Activated CD4-positive, alpha-beta memory T cell treated with anti-CD3 and anti-CD28 coated beads for 36 hours (primary cell): ENCODE measurements at regions not wholly inside any gene's neighbourhood (a gene's known extent, or its start where the extent isn't known, plus 50 kb on each side); places are given as distances from the start of the nearest gene placed in this dataset.

Experiments
- CTCF ChIA-PET: fragments of 350-600 bp; sonication (Branson Sonifier 250); formaldehyde crosslinking; loops from one replicate; lab custom pipeline; 2021; ENCODE audit warnings: antibody characterized with exemption, inconsistent platforms; lab: Charles Lee
- POLR2A ChIA-PET: fragments of 350-600 bp; sonication (Branson Sonifier 250); formaldehyde crosslinking; loops from one replicate; lab custom pipeline; 2021; ENCODE audit warnings: antibody characterized with exemption; lab: Charles Lee
- DNase-seq: peaks from one replicate; pipeline ENCODE4 v3.0.0-alpha.2; 2020
- H3K27ac Mint-ChIP-seq: one replicate; pipeline ENCODE4 v1.8.0; 2021; ENCODE audit warnings: mixed read lengths
- H3K27me3 Mint-ChIP-seq: one replicate; pipeline ENCODE4 v1.8.0; 2021; ENCODE audit warnings: mixed read lengths
- H3K36me3 Mint-ChIP-seq: one replicate; pipeline ENCODE4 v1.8.0; 2021; ENCODE audit warnings: mixed read lengths
- H3K4me1 Mint-ChIP-seq: one replicate; pipeline ENCODE4 v1.8.0; 2021; ENCODE audit warnings: low read depth, mixed read lengths
- H3K4me3 Mint-ChIP-seq: one replicate; pipeline ENCODE4 v1.8.0; 2021; ENCODE audit warnings: mild to moderate bottlenecking, mixed read lengths
- H3K9me3 Mint-ChIP-seq: one replicate; pipeline ENCODE4 v1.8.0; 2021; ENCODE audit warnings: mixed read lengths
- intact Hi-C: fragments of 100-400 bp; cut with micrococcal nuclease; formaldehyde crosslinking; loops from one replicate; pipeline ENCODE4 v1.15.1; 2023

DNA sequence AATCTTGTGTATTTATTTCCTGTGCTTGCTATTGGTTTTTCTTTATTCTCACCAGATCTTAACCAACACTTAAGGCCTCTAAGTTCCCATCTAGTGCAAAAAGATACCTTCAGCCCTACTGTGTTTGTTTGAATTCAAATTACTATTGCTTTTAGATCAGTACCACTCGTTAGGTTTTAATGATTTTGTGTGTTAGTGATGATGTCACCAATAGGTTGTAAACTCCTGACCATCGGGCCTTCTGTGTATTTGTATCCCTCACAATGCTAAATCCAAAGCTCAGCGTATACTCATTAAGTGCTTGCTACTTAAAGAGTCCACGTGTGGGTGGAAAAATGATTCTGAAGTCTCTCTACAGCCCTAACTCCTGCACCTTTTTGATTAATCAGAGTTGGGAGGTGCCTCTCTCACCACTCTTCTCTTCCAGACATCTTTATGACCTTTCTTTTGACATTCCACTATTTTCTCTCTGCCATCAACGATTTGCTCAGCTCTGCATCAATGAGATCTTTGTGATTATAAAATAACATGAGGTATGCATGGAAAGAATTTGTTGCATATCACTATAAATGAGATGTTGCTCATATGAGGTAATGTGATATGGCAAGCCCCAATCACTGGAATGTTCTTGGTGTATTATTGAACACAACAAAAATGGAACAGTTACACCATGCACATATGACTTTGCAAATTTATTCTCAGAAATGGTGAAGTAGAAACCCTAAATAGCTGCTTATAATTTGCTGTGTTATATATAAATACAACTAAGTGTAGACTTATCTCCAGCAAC lies 55.1 kb upstream of the LAMA2 start:
- DNase-seq = no peak
- Mint-ChIP-seq H3K36me3 (no peaks in the 10 kb centered on the region), H3K4me3 (no peak overlapping the region), H3K4me1 (no peaks in the 10 kb centered on the region), H3K27me3 (no peaks in the 10 kb centered on the region), H3K27ac (no peak overlapping the region), H3K9me3 (no peaks in the 10 kb centered on the region)
- intact Hi-C loops = no loop called here
- CTCF ChIA-PET = no interaction called here
- POLR2A ChIA-PET = no interaction called here

DNA sequence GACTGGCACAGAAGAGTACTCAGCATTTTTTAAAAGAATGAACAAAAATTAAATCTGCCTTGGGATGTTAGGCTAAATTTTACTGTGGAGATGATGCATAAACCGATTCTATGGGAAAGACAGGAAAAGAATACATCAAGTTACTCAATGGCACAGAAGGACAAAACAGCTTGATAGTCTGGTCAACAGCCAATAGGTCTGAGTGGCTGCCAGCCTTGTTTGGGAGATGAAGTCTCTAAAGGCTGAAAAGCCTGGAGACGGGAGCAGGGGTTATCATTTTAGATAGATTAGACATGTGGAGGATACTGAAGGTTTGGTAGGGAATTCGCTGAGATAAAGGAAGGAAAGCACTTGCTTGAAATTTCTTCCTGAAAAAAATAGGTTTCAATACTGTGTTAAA lies 56.3 kb upstream of the LAMA2 start:
- ChIA-PET CTCF (no interaction called here), POLR2A (no interaction called here)
- no peak overlapping the region for H3K27ac Mint-ChIP-seq
- intact Hi-C loops = no loop called here
- no peaks in the 10 kb centered on the region for H3K36me3 Mint-ChIP-seq
- no peak for DNase-seq
- no peak overlapping the region for H3K4me3 Mint-ChIP-seq
- H3K9me3 Mint-ChIP-seq = no peaks in the 10 kb centered on the region
- no peaks in the 10 kb centered on the region for H3K27me3 Mint-ChIP-seq
- no peaks in the 10 kb centered on the region for H3K4me1 Mint-ChIP-seq

GRCh38 chr6:128822271-128822670 lies 60.7 kb upstream of the LAMA2 start:
- Mint-ChIP-seq H3K27me3 (peaks cover 2% of the 10 kb centered on the region), H3K27ac (no peak overlapping the region), H3K4me1 (no peaks in the 10 kb centered on the region), H3K9me3 (no peaks in the 10 kb centered on the region), H3K4me3 (no peak overlapping the region), H3K36me3 (no peaks in the 10 kb centered on the region)
- no peak for DNase-seq
- POLR2A ChIA-PET = no interaction called here
- intact Hi-C loops = no loop called here
- CTCF ChIA-PET = no interaction called here

DNA sequence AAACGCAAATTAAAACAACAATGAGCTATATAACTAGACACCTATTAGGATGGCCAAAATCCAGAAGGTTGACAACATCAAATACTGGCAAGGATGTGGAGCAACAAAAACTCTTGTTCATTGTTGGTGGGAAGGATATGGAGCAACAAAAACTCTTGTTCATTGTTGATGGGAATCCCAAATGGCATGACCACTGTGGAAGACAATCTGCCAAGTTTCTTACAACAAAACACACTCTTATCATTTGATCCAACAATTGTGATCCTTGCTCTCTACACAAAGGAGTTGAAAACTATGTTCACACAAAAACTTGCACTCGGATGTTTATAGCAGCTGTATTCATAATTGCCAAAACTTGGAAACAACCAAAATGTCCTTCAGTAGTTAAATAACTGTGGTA lies 61.8 kb upstream of the LAMA2 start:
- intact Hi-C loops = no loop called here
- no peak overlapping the region for H3K4me3 Mint-ChIP-seq
- peaks cover 5% of the 10 kb centered on the region for H3K27me3 Mint-ChIP-seq
- no peak for DNase-seq
- no peaks in the 10 kb centered on the region for H3K36me3 Mint-ChIP-seq
- H3K4me1 Mint-ChIP-seq = no peaks in the 10 kb centered on the region
- no peaks in the 10 kb centered on the region for H3K9me3 Mint-ChIP-seq
- ChIA-PET CTCF (no interaction called here), POLR2A (no interaction called here)
- no peak overlapping the region for H3K27ac Mint-ChIP-seq

DNA sequence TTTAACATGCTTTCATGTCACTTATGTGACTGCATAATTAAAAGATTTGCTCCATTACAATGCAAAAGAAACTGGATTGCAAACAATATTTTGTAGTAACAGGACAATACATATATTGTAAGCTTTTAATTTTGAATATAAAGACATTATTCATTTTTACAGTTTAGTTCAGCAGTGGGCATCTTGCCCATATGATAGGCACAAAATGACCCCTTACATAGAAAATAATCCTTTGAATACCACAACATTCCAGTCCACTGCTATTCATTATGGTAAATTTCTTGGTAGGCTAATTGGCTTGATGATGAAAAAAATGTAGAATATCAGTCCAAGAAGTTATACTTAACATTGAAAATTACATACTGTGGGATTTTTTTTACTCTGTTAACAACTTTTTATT lies 74.1 kb upstream of the LAMA2 start:
- H3K36me3 Mint-ChIP-seq = no peaks in the 10 kb centered on the region
- intact Hi-C loops = no loop called here
- H3K27ac Mint-ChIP-seq = no peak overlapping the region
- CTCF ChIA-PET = interaction anchor here (1.6 kb wide), 2 partner anchors 442 to 562 kb away, joined by 3 to 8 read pairs; no protein-coding TSS in a partner anchor
- H3K27me3 Mint-ChIP-seq = no peaks in the 10 kb centered on the region
- no peaks in the 10 kb centered on the region for H3K4me1 Mint-ChIP-seq
- no peak overlapping the region for H3K4me3 Mint-ChIP-seq
- no peaks in the 10 kb centered on the region for H3K9me3 Mint-ChIP-seq
- DNase-seq = no peak
- POLR2A ChIA-PET = interaction anchor here (0.6 kb wide), 1 partner anchor 315 kb away, joined by 3 read pairs; no protein-coding TSS in a partner anchor

DNA sequence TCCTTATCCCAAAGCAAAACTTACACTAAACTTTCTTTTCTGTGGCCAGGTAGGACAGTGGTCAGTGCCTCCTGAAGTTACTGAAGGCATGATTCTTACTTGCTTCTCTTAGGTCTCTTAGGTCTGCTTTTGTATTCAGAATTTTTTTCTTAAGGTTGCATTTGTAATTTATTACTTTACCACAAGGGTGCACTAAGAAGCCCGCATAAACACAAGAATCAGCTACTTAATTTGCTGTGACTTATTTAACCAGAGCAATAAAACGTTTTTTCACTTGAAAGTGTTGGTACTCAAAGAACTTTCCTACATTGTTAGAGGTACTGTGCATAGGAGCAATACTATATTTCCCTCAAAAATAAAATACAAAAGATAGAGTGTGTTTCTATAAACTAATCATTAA lies 75.4 kb upstream of the LAMA2 start:
- CTCF ChIA-PET = interaction anchor here (1.2 to 1.6 kb wide), 3 partner anchors 444 to 563 kb away, joined by 3 to 8 read pairs (median 3); no protein-coding TSS in a partner anchor
- intact Hi-C loops = loop anchor here (1.0 to 2.0 kb wide), 2 partner anchors 445 to 563 kb away; no protein-coding TSS in a partner anchor
- Mint-ChIP-seq H3K36me3 (no peaks in the 10 kb centered on the region), H3K4me1 (no peaks in the 10 kb centered on the region), H3K9me3 (no peaks in the 10 kb centered on the region), H3K27ac (no peak overlapping the region), H3K27me3 (no peaks in the 10 kb centered on the region), H3K4me3 (no peak overlapping the region)
- no peak for DNase-seq
- POLR2A ChIA-PET = no interaction called here

DNA sequence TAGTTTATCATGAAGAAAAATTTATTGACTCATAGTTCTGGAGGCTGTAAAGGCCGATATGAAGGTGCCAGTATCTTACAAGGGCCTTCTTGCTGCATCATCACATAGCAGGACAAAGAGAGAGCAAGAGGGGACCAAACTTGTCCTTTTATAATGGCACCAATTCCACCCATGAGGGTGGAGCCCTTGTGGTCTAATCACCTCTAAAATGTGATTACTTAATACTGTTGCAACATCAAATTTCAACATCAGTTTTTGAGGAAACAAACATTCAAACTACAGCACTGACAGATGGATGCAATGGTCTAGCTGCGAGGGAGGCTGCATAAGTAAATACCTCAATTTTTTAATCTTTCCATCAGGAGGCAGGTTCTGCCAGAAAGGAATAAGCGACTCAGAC lies 76.7 kb upstream of the LAMA2 start:
- CTCF ChIA-PET = no interaction called here
- no peaks in the 10 kb centered on the region for H3K9me3 Mint-ChIP-seq
- POLR2A ChIA-PET = no interaction called here
- H3K36me3 Mint-ChIP-seq = no peaks in the 10 kb centered on the region
- H3K27ac Mint-ChIP-seq = no peak overlapping the region
- H3K4me1 Mint-ChIP-seq = no peaks in the 10 kb centered on the region
- H3K4me3 Mint-ChIP-seq = no peak overlapping the region
- DNase-seq = no peak
- intact Hi-C loops = loop anchor here (2.0 kb wide), 1 partner anchor 565 kb away; no protein-coding TSS in a partner anchor
- no peaks in the 10 kb centered on the region for H3K27me3 Mint-ChIP-seq

- H3K9me3 Mint-ChIP-seq = no peaks in the 10 kb centered on the region
- ChIA-PET CTCF (no interaction called here), POLR2A (no interaction called here)
- H3K27me3 Mint-ChIP-seq = no peaks in the 10 kb centered on the region
- intact Hi-C loops = no loop called here
- no peak for DNase-seq
- H3K36me3 Mint-ChIP-seq = no peaks in the 10 kb centered on the region
- no peaks in the 10 kb centered on the region for H3K4me1 Mint-ChIP-seq
- H3K27ac Mint-ChIP-seq = no peak overlapping the region
- H3K4me3 Mint-ChIP-seq = no peak overlapping the region
These were observed 79.0 kb upstream of the LAMA2 start for GRCh38 chr6:128803911-128804310.

DNA sequence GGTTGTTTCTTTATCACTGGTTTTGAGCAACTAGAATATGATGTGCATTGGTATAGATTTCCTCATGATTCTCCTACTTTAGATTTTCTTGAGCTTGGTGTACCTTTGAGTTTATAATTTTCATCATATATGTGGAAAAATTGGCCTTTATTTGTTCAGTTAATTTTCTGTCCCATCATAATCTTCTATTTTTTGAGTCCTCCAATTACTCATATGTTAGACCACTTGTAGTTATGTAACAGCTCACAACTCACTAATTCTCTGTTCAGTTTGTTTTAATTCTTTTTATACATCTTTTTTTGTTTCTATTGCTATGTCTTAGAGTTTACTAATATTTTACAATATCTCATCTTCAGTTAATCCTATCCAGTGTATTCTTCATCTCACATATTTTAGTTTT lies 81.3 kb upstream of the LAMA2 start:
- CTCF ChIA-PET = no interaction called here
- intact Hi-C loops = no loop called here
- Mint-ChIP-seq H3K27ac (no peak overlapping the region), H3K9me3 (no peaks in the 10 kb centered on the region), H3K36me3 (no peaks in the 10 kb centered on the region), H3K4me3 (no peak overlapping the region), H3K4me1 (no peaks in the 10 kb centered on the region), H3K27me3 (no peaks in the 10 kb centered on the region)
- POLR2A ChIA-PET = no interaction called here
- DNase-seq = no peak

DNA sequence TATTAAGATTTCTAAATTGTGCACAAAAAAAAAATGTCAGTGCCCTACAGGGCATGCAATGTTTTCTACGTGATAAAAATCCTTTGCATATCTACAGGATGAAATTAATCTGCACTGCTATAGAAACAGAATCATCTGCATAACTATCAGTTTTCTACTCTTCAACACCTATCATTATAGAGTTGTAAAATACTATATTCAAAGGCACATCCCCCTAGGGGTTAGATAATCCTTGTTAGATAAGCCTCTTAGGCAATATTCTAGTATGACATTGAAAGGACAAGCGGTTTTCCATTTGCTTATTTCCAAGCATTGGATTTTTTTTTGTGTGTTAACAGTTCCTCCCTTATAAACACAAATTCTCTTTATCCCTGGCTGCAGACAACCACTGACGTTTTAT lies 98.7 kb upstream of the LAMA2 start:
- H3K27ac Mint-ChIP-seq = no peak overlapping the region
- CTCF ChIA-PET = no interaction called here
- H3K27me3 Mint-ChIP-seq = peaks cover 12% of the 10 kb centered on the region
- no peaks in the 10 kb centered on the region for H3K4me1 Mint-ChIP-seq
- peaks cover 12% of the 10 kb centered on the region for H3K9me3 Mint-ChIP-seq
- no peak overlapping the region for H3K4me3 Mint-ChIP-seq
- intact Hi-C loops = no loop called here
- no peak for DNase-seq
- POLR2A ChIA-PET = no interaction called here
- H3K36me3 Mint-ChIP-seq = no peaks in the 10 kb centered on the region

DNA sequence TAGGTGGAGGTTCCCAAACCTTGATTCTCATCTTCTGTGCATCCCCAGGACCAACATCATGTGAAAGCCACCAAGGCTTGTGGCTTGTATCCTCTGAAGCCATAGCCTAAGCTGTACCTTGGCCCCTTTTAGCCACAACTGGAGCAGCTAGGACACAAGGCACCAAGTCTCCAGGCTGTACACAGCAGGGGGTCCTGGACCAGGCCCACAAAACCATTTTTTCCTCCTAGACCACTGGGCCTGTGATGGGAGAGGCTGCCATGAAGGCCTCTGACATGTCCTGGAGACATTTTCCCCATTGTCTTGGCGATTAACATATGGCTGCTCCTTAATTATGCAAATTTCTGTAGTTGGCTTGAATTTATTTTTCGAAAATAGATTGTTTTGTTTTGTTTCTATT lies 114.8 kb upstream of the LAMA2 start:
- Mint-ChIP-seq H3K36me3 (no peaks in the 10 kb centered on the region), H3K27me3 (no peaks in the 10 kb centered on the region), H3K4me3 (no peak overlapping the region), H3K9me3 (peaks cover 6% of the 10 kb centered on the region), H3K27ac (no peak overlapping the region), H3K4me1 (no peaks in the 10 kb centered on the region)
- ChIA-PET CTCF (no interaction called here), POLR2A (no interaction called here)
- DNase-seq = no peak
- intact Hi-C loops = no loop called here

DNA sequence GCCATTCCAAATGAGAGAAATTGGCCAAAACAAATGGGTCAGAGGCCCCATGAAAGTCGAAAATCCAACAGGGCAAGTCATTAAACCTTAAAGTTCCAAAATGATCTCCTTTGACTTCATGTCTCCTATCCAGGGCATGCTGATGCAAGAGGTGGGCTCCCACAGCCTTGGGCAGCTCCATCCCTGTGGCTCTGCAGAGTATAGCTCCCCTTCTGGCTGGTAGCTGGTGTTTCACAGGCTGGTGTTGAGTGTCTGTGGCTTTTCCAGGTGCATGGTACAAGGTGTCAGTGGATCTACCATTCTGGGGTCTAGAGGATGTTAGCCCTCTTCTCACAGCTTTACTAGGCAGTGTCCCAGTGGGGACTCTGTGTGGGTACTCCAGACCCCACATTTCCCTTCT lies 115.2 kb upstream of the LAMA2 start:
- peaks cover 6% of the 10 kb centered on the region for H3K9me3 Mint-ChIP-seq
- DNase-seq = no peak
- ChIA-PET POLR2A (no interaction called here), CTCF (no interaction called here)
- H3K4me3 Mint-ChIP-seq = no peak overlapping the region
- intact Hi-C loops = no loop called here
- no peaks in the 10 kb centered on the region for H3K4me1 Mint-ChIP-seq
- H3K36me3 Mint-ChIP-seq = no peaks in the 10 kb centered on the region
- H3K27me3 Mint-ChIP-seq = peaks cover 2% of the 10 kb centered on the region
- H3K27ac Mint-ChIP-seq = no peak overlapping the region

DNA sequence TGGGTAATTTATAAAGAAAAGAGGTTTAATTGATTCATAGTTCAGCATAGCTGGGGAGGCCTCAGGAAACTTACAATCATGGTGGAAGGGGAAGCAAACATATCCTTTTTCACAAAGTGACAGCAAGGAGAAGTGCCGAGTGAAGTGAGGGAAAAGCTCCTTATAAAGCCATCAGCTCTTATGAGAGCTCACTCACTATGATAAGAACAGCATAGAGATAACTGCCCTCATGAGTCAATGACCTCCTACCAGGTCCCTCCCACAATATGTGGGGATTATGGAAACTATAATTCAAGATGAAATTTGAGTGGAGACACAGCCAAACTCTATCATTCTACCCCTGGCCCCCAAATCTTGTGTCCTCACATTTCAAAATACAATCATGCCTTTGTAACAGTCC lies 115.8 kb upstream of the LAMA2 start:
- intact Hi-C loops = no loop called here
- Mint-ChIP-seq H3K9me3 (peaks cover 6% of the 10 kb centered on the region), H3K4me3 (no peak overlapping the region), H3K27me3 (peaks cover 4% of the 10 kb centered on the region), H3K36me3 (no peaks in the 10 kb centered on the region), H3K27ac (no peak overlapping the region), H3K4me1 (no peaks in the 10 kb centered on the region)
- POLR2A ChIA-PET = no interaction called here
- no peak for DNase-seq
- CTCF ChIA-PET = interaction anchor here (0.7 kb wide), 1 partner anchor 546 kb away, joined by 3 read pairs; no protein-coding TSS in a partner anchor
